IPS-18c (cell line): ENCODE measurements at regions not wholly inside any gene's neighbourhood (a gene's known extent, or its start where the extent isn't known, plus 50 kb on each side); places are given as distances from the start of the nearest gene placed in this dataset.
"Not testable (repeated sequence)": the region's sequence is repeated elsewhere in the genome, so short reads cannot be mapped to it uniquely, and the experiment has no call there.

Source experiments
- H3K4me3 ChIP-seq: 2 replicates; pipeline ENCODE4 v1.7.0; 2013; ENCODE audit warnings: low read depth, mild to moderate bottlenecking, low read length, moderate library complexity; ENCODE audit not compliant: insufficient read depth
- H3K9me3 ChIP-seq: one replicate; pipeline ENCODE4 v1.6.1; 2013; ENCODE audit warnings: mild to moderate bottlenecking, low read length, moderate library complexity; ENCODE audit not compliant: control insufficient read depth, insufficient read depth

DNA sequence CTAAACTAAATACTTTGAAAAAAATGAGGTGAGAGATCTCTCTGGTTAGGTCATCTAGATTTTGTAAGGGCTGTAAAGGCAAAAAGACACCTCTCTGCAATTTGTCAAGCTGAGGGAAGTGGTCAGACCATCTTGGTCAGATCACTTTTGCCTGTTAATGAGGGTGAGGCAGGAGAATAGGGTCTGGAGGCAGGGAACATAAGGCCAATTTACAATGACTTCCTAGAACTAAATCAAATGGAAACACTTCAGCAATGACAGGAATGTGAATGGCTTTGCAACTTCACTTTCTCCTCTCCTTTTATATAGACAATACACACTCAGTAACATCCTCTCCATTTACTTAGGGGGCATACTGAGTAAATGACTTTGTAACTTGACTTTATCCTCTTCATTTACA lies 1653.4 kb downstream of the SLITRK5 start:
- H3K9me3 ChIP-seq = no peaks in the 10 kb centered on the region
- no peak overlapping the region for H3K4me3 ChIP-seq

DNA sequence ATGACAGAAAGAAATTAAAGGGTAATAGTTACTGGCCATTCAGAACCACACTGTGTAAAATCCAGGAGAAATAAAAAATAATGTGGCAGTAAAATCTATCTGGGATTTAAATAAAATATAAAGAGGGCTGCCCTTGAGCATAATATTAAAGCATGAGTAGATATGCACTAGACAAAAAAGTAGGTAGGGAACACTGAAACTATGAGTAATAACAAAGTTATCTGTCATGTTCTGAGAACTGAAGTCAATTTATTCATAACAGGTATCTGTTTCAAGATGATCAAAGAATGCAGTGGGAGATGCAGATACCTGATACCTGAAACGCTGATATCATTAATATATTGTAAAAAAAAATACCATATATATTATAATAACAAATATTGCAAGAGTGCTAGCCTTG lies 1672.0 kb downstream of the SLITRK5 start:
- Histone ChIP-seq H3K9me3 (no peaks in the 10 kb centered on the region), H3K4me3 (no peak overlapping the region)

- Histone ChIP-seq H3K9me3 (no peaks in the 10 kb centered on the region), H3K4me3 (no peak overlapping the region)
Observed at GRCh38 chr13:89352384-89352783, 1681.2 kb downstream of the SLITRK5 start.

DNA sequence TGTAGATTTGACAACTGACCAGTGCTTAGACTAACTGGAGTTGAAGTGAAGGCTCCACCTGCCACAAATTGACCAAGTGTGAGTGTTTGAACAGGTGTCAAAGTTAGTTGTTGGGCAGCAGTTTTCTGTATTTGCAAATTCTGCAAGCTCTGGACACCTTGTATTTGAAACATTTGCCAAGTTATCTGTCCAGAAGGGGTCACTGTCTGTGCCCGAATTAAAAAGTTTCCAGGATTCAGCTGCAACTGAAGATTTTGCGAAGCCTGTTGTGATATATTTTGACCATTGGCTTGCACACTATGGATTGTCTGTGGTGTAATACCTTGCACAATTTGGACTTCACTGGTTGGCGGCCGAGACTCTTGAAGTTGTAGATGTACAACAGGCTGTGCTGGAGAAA lies 1690.7 kb downstream of the SLITRK5 start:
- no peaks in the 10 kb centered on the region for H3K9me3 ChIP-seq
- no peak overlapping the region for H3K4me3 ChIP-seq

DNA sequence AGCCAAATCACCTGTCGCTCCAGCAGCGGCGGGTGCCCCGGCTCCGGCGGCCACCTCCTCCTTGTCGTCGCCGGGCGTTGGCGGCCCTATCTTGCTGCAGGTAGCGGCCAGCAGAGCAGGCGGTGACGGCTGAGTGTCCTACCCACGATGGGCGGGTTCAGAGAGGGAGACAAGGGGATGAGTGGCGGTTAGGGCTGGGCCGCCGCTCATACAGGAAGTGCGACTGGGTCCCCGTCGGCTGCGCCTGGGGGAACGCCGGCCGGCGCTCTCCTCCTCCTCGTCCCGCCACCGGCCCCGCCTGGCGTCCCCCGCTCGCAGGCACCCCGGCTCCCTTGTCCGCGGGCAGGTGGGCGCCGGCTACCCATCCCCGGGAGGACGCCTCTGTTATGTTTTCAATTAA lies 1692.0 kb downstream of the SLITRK5 start:
- Histone ChIP-seq H3K9me3 (no peaks in the 10 kb centered on the region), H3K4me3 (no peak overlapping the region)

- no peak overlapping the region for H3K4me3 ChIP-seq
- no peaks in the 10 kb centered on the region for H3K9me3 ChIP-seq
Observed at GRCh38 chr13:89372193-89372592, 1701.0 kb downstream of the SLITRK5 start.

DNA sequence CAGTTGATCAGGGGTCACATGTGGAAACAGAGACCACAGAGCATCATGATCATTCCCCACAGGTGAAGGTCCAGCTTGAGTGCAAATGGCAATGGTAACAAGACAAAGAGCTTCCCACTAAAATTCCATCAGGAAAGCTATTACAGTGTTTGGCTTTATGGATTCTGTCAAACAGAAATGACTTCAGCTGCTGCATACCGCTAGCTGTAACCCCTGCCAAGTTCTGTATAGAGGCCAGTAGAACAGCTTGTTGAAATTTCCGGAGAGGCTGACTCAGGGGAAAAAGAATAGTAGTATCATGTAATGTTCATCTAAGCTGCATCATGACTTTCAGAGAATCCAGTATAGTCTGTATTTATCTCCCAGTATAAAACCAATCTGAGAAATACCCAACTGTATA lies 1704.7 kb downstream of the SLITRK5 start:
- H3K4me3 ChIP-seq = no peak overlapping the region
- H3K9me3 ChIP-seq = no peaks in the 10 kb centered on the region

GRCh38 chr13:89380101-89380500 lies 1708.9 kb downstream of the SLITRK5 start:
- no peak overlapping the region for H3K4me3 ChIP-seq
- H3K9me3 ChIP-seq = no peaks in the 10 kb centered on the region

DNA sequence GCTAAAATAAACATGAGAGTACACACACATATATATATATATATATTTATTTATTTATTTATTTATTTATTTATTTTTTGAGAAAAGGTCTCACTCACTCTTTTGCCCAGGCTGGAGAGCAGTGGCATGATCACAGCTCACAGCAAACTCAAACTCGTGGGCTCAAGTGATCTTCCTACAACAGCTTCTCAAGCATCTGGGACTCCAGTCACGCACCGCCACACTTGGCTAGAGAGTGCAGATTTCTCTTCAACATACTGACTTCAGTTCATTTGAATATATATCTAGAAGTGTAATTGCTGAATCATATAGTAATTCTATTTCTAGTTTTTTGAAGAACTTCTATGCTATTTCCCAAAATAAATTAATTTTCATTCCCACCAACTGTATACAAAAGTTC lies 1711.8 kb downstream of the SLITRK5 start:
- no peak overlapping the region for H3K4me3 ChIP-seq
- H3K9me3 ChIP-seq = no peaks in the 10 kb centered on the region

- H3K4me3 ChIP-seq = no peak overlapping the region
- H3K9me3 ChIP-seq = no peaks in the 10 kb centered on the region
Observed at GRCh38 chr13:89383891-89384290, 1712.7 kb downstream of the SLITRK5 start.

DNA sequence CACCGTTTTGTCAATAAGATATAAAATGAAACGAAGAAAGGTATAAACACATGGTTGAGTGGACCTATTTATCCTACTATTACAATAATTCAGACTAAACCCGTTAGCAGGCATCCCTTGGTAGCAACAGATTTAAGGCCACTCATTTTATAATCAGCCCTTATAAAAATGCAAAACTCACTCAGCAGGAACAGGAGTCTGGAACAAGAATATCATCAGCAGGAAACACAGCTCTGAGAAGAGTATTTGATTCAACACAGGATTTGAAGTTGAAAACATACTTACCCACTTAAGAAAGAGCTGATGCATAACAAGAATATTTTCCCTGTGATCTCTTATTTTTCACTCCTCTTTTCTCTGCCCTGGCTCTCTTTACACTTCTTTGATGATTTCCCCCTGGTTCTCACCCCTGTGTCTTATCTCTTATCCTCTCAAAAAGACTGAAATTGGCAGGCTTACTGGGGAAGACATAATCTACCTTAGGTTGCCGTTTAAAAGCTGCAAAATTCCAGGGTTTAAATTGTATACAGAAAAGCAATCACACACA lies 1722.7 kb downstream of the SLITRK5 start:
- no peak overlapping the region for H3K4me3 ChIP-seq
- H3K9me3 ChIP-seq = no peaks in the 10 kb centered on the region

GRCh38 chr13:89401264-89401675 lies 1730.1 kb downstream of the SLITRK5 start:
- H3K9me3 ChIP-seq = no peaks in the 10 kb centered on the region
- H3K4me3 ChIP-seq = no peak overlapping the region

DNA sequence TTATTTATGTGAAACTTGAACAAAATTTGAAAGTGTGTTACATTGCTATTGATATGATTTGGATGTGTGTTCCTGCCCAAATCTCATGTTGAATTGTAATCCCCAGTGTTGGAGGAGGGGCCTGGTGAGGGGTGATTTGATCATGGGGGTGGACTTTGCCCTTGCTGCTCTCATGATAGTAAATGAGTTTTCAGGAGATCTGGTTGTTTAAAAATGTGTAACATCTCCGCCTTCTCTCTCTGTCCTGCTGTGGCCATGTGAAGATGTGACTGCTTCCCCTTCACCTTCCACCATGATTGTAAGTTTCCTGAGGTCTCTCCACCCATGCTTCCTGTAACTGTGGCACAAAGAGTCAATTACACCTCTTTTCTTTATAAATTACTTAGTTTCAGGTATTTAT lies 1731.0 kb downstream of the SLITRK5 start:
- H3K4me3 ChIP-seq = no peak overlapping the region

DNA sequence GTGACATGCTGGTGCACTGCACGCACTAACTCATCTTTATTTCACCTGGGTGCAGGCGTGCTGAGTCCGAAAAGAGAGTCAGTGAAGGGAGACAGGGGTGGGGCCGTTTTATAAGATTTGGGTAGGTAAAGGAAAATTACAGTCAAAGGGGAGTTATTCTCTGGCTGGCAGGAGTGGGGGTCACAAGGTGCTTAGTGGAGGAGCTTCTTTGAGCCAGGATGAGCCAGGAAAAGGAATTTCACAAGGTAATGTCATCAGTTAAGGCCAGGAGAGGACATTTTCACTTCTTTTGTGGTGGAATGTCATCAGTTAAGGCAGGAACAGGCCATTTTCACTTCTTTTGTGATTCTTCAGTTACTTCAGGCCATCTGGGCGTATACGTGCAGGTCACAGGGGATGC lies 1734.9 kb downstream of the SLITRK5 start:
- H3K4me3 ChIP-seq, H3K9me3 ChIP-seq: not testable (repeated sequence)

More for the DNA sequence above, 1731.0 kb downstream of the SLITRK5 start:
- no peaks in the 10 kb centered on the region for H3K9me3 ChIP-seq

DNA sequence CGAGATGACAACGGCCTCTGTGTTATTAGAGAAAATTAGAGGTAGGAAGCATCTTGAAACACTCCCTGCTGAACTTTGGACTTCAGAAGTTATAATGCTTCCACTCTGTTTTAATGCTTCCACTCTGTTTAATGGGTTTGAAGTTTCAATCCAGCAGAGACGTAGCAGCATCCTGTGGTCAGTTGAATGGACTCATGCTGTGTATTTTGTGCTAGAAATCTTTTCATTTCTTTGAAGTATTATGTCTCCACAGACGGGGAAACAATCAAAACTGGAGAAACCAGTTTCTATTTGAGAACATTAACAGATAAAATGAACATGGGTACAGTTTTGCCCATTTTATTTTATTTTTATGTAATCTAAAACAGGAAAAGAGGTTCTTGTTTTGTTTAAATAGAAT lies 1736.2 kb downstream of the SLITRK5 start:
- no peaks in the 10 kb centered on the region for H3K9me3 ChIP-seq
- no peak overlapping the region for H3K4me3 ChIP-seq

- Histone ChIP-seq H3K9me3 (no peaks in the 10 kb centered on the region), H3K4me3 (no peak overlapping the region)
Observed at GRCh38 chr13:89432997-89433396, 1761.8 kb downstream of the SLITRK5 start.

GRCh38 chr13:89434624-89435023 lies 1763.5 kb downstream of the SLITRK5 start:
- H3K4me3 ChIP-seq, H3K9me3 ChIP-seq: not testable (repeated sequence)

DNA sequence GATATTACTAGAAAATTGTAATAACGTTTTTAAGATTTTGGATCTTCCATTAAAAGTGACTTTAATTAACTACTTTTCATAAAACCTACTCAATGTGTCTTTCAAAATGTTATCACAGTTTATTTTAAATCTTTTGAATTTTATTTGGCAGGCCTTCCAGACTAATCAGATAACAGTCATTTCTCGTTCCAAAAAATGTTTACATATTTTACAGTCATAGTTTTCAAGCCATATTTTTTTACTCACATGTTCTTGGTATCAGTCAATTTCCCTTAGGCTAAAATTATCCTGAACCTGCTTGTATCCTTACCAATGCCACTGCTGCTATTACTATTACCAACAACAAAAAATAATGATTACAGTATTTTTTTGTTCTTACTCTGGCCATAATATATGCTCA lies 1783.5 kb downstream of the SLITRK5 start:
- no peaks in the 10 kb centered on the region for H3K9me3 ChIP-seq

DNA sequence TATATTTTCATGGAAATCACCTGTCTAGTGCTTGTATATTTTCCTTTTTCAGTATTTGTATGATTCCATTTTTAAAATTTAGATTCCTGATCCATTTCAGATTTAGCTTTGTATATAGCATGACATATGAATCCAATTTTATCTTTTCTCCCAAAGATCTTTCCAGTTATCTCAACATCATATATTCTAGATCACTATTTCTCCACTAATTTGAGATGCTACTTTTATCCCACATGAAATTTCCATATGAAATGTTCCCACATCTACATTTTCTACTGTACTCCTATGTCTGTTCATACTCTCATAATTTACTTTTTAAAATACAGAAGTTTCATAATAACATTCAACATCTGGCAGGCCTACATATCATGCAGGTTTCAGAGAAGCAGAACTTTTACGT lies 1784.1 kb downstream of the SLITRK5 start:
- Histone ChIP-seq H3K9me3 (no peaks in the 10 kb centered on the region), H3K4me3 (no peak overlapping the region)

More for the DNA sequence above, 1783.5 kb downstream of the SLITRK5 start:
- no peak overlapping the region for H3K4me3 ChIP-seq
